OCI-LY7 (cell line): ENCODE measurements at regions not wholly inside any gene's neighbourhood (a gene's known extent, or its start where the extent isn't known, plus 50 kb on each side); places are given as distances from the start of the nearest gene placed in this dataset.

Experiments used
- BruUV-seq: library from RNA; stranded (reverse); fragments of 400-500 nt; replicated peaks from 2 replicates; lab custom pipeline; 2021; lab: Mats Ljungman, UMichigan
- CTCF ChIA-PET: fragments of 300-600 bp; sonication (Branson Sonifier 250); formaldehyde crosslinking; loops from one replicate; lab custom pipeline; 2022; ENCODE audit warnings: antibody characterized with exemption; ENCODE audit not compliant: unreplicated experiment; lab: Charles Lee
- POLR2A ChIA-PET: fragments of 300-600 bp; sonication (Branson Sonifier 250); formaldehyde crosslinking; loops from one replicate; lab custom pipeline; 2022; ENCODE audit warnings: antibody characterized with exemption; lab: Charles Lee
- DNase-seq: peaks from one replicate; pipeline ENCODE4 v3.0.0-alpha.2; 2015; ENCODE audit warnings: low spot score
- H2AFZ ChIP-seq: fragments of 200-600 bp; sonication (generic), shearing (Covaris generic); 2 replicates; pipeline ENCODE4 v1.6.1; 2014; ENCODE audit warnings: mild to moderate bottlenecking, antibody characterized with exemption, low read length, moderate library complexity
- H3K27ac ChIP-seq: fragments of 200-600 bp; sonication (generic); 2 replicates; pipeline ENCODE4 v1.5.1; 2014; ENCODE audit warnings: mixed run types, low read depth, mild to moderate bottlenecking, moderate library complexity, low read length, inconsistent platforms; ENCODE audit not compliant: poor library complexity, severe bottlenecking
- H3K36me3 ChIP-seq: fragments of 200-600 bp; sonication (generic); 2 replicates; pipeline ENCODE4 v1.6.1; 2014; ENCODE audit warnings: mild to moderate bottlenecking, antibody characterized with exemption, low read length, moderate library complexity, mixed read lengths; ENCODE audit not compliant: insufficient read depth
- H3K4me1 ChIP-seq: fragments of 200-600 bp; sonication (generic); 2 replicates; pipeline ENCODE4 v1.5.1; 2014; ENCODE audit warnings: mild to moderate bottlenecking, low read length; ENCODE audit not compliant: insufficient read depth, poor library complexity, severe bottlenecking
- H3K4me2 ChIP-seq: fragments of 200-600 bp; sonication (generic); 2 replicates; pipeline ENCODE4 v1.6.1; 2014; ENCODE audit warnings: mild to moderate bottlenecking, low read length
- H3K4me3 ChIP-seq: fragments of 200-600 bp; sonication (generic); 2 replicates; pipeline ENCODE4 v1.5.1; 2014; ENCODE audit warnings: mild to moderate bottlenecking, low read depth, low read length; ENCODE audit not compliant: poor library complexity, severe bottlenecking
- H3K79me2 ChIP-seq: fragments of 200-600 bp; sonication (generic); 2 replicates; pipeline ENCODE4 v1.6.1; 2016; ENCODE audit warnings: low read depth, mild to moderate bottlenecking, low read length, moderate library complexity, mixed read lengths; ENCODE audit not compliant: insufficient read depth
- H3K9me2 ChIP-seq: fragments of 200-600 bp; sonication (generic); 2 replicates; pipeline ENCODE4 v1.6.1; 2016; ENCODE audit warnings: mild to moderate bottlenecking, low read length, mixed read lengths; ENCODE audit not compliant: insufficient read depth
- H3K9me3 ChIP-seq: fragments of 200-600 bp; sonication (generic); 2 replicates; pipeline ENCODE4 v1.6.1; 2014; ENCODE audit warnings: mild to moderate bottlenecking, mixed run types, low read length, mixed read lengths
- H4K20me1 ChIP-seq: fragments of 200-600 bp; sonication (generic); 2 replicates; pipeline ENCODE4 v1.6.1; 2014; ENCODE audit warnings: mild to moderate bottlenecking, antibody characterized with exemption, low read length, moderate library complexity, mixed read lengths; ENCODE audit not compliant: insufficient read depth
- EZH2phosphoT487 ChIP-seq: fragments of 200-600 bp; sonication (generic); IDR thresholded peaks from 2 replicates; pipeline ENCODE4 v1.6.1; 2018; ENCODE audit warnings: low read depth, borderline replicate concordance, mild to moderate bottlenecking, mixed run types, antibody characterized with exemption, low read length, moderate library complexity, mixed read lengths
- intact Hi-C: fragments of 100-400 bp; cut with micrococcal nuclease; formaldehyde crosslinking; loops from one replicate; pipeline ENCODE4 v1.10.0; 2022; ENCODE audit not compliant: unreplicated experiment
- TF ChIP-seq, protein P1 (sequence below): fragments of 200-600 bp; sonication (generic); conservative IDR thresholded peaks from 2 replicates; pipeline ENCODE4 v1.5.1; 2014; ENCODE audit warnings: mild to moderate bottlenecking, antibody characterized with exemption, low read length, moderate library complexity, mixed read lengths

DNA sequence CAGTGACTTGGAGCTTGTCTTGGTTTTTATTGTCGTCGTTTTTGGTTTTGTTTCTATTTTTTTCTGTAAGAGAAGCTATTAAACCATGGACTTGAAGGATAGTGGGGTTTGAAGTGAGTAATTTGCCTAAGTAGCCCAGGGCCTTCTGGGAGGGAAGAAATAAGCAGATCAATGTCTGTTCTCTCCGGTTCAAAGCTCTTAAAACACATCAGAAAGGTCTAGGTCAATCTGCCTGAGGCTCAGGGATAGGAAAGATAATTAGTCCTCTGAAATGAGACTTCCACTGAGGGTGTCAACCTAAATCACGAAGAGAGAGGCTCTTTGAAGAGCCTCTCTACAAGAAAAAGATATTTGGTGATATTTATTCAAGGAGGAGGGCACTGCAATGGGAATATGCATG lies 178.0 kb downstream of the MATN1 start:
- no peak for DNase-seq
- Histone ChIP-seq H3K27ac (no peak overlapping the region), H4K20me1 (no peaks in the 10 kb centered on the region), H3K9me3 (no peaks in the 10 kb centered on the region), H3K4me1 (no peaks in the 10 kb centered on the region), H3K4me3 (no peak overlapping the region), H3K79me2 (no peaks in the 10 kb centered on the region), H3K9me2 (no peaks in the 10 kb centered on the region), H2AFZ (no peak overlapping the region), H3K4me2 (no peak overlapping the region), H3K36me3 (no peaks in the 10 kb centered on the region)
- intact Hi-C loops, result no loop called here
- ChIA-PET POLR2A (no interaction called here), CTCF (no interaction called here)
- no TSS peak for BruUV-seq
- TF ChIP-seq, protein P1, sequence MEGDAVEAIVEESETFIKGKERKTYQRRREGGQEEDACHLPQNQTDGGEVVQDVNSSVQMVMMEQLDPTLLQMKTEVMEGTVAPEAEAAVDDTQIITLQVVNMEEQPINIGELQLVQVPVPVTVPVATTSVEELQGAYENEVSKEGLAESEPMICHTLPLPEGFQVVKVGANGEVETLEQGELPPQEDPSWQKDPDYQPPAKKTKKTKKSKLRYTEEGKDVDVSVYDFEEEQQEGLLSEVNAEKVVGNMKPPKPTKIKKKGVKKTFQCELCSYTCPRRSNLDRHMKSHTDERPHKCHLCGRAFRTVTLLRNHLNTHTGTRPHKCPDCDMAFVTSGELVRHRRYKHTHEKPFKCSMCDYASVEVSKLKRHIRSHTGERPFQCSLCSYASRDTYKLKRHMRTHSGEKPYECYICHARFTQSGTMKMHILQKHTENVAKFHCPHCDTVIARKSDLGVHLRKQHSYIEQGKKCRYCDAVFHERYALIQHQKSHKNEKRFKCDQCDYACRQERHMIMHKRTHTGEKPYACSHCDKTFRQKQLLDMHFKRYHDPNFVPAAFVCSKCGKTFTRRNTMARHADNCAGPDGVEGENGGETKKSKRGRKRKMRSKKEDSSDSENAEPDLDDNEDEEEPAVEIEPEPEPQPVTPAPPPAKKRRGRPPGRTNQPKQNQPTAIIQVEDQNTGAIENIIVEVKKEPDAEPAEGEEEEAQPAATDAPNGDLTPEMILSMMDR, result no peak
- TF ChIP-seq EZH2phosphoT487, result no peak

DNA sequence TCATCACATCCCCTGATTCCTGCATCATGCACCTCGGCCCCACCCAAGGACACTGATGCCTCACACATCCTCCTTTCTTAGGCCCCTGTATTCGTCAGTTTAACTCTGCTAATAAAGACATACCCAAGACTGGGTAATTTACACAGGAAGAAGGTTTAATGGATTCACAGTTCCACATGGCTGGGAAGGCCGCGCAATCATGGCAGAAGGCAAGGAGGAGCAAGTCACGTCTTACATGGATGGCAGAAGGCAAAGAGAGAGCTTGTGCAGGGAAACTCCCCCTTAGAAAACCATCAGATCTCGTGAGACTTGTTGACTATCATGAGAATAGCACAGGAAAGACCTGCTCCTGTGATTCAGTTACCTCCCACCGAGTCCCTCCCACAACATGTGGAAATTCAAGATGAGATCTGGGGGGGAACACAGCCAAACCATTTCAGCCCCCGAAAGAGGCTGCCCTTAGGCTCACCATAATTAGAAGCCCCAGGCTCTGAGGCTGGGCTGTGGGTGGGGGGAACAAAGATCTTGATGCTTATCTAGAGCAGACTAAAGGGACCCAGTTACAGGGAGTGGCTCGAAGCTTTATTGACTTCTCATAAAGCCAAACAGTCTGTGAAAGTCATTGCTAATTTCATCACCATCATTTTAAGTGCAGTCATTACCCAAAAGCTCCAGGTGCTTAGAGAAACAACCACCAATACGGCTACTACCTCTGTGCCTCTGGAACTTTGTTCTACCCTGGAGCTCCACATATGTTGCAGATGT lies 181.5 kb downstream of the MATN1 start:
- Histone ChIP-seq H4K20me1 (no peaks in the 10 kb centered on the region), H3K79me2 (no peaks in the 10 kb centered on the region), H3K9me3 (no peaks in the 10 kb centered on the region), H2AFZ (no peak overlapping the region), H3K4me2 (no peak overlapping the region), H3K9me2 (no peaks in the 10 kb centered on the region), H3K36me3 (no peaks in the 10 kb centered on the region), H3K4me1 (no peaks in the 10 kb centered on the region), H3K27ac (no peak overlapping the region), H3K4me3 (no peak overlapping the region)
- ChIA-PET CTCF (no interaction called here), POLR2A (no interaction called here)
- intact Hi-C loops, result no loop called here
- DNase-seq, result no peak
- no peak for TF ChIP-seq EZH2phosphoT487
- TF ChIP-seq, protein P1, result no peak
- BruUV-seq, result no TSS peak

DNA sequence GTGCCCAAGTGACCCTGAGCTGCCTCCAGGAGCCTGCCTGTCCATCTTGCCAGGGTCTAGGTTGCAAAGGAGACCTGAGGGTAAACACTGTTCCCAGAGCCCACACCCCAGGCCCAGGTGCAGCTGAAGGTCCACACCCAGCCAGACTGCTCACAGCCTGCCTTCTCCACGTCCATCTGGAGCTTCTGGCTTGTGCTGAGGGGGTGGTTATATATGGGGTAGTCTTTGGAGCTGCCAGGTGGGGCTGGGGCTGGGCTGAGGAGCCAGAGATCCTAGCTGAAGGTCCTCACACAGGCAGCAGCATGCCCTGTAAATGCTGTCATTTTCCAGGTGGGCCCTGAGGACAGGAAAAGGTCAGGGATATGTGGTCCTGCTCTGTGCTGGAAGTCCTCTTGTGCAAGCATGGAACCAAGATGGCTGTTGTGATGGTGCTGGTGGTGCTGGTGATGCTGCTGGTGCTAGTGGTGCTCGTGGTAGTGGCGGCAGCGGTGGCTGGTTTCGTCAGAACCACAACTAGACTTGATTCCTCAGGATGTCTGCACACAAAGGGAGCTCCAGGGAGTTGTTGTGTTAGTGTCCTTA lies 182.7 kb downstream of the MATN1 start:
- H3K9me2 ChIP-seq, result no peaks in the 10 kb centered on the region
- DNase-seq, result no peak
- H3K27ac ChIP-seq, result no peak overlapping the region
- no peaks in the 10 kb centered on the region for H4K20me1 ChIP-seq
- H3K9me3 ChIP-seq, result no peaks in the 10 kb centered on the region
- CTCF ChIA-PET, result no interaction called here
- H3K4me2 ChIP-seq, result no peak overlapping the region
- no peak overlapping the region for H3K4me3 ChIP-seq
- H3K79me2 ChIP-seq, result no peaks in the 10 kb centered on the region
- no peaks in the 10 kb centered on the region for H3K4me1 ChIP-seq
- BruUV-seq, result no TSS peak
- POLR2A ChIA-PET, result interaction anchor here (1.3 kb wide), 1 partner anchor 264 kb away, joined by 3 read pairs; no protein-coding TSS in a partner anchor
- H3K36me3 ChIP-seq, result no peaks in the 10 kb centered on the region
- intact Hi-C loops, result no loop called here
- H2AFZ ChIP-seq, result no peak overlapping the region
- TF ChIP-seq EZH2phosphoT487, result no peak
- TF ChIP-seq, protein P1, result no peak
